Natural killer cell treated with Interleukin-12 subunit alpha and Interleukin-12 subunit beta and Interleukin-15 and Interleukin-18, amount 100 ng/mL, for 72 hours (primary cell): ENCODE measurements at regions not wholly inside any gene's neighbourhood (a gene's known extent, or its start where the extent isn't known, plus 50 kb on each side); places are given as distances from the start of the nearest gene placed in this dataset.

Source experiments
- ATAC-seq, 2 donors: fragments of 150-1000 bp; cut with Tn5 transposase in 1 of 2; sonication (Bioruptor Pico), chemical (Tn5 transposase) in 1 of 2; 2 replicates each; pipeline ENCODE4 v1.10.0; 2021
- DNase-seq: peaks from one replicate; pipeline ENCODE4 v3.0.0; 2022; ENCODE audit warnings: low spot score
- H3K27ac Mint-ChIP-seq, 2 donors: 1 replicate in 1 of 2; 2 replicates in 1 of 2; pipeline ENCODE4 v1.8.0; 2022; ENCODE audit warnings: mixed read lengths in 2 of 2, mild to moderate bottlenecking in 1 of 2, moderate library complexity in 1 of 2
- H3K27me3 Mint-ChIP-seq, 2 donors: 1 replicate in 1 of 2; 2 replicates in 1 of 2; pipeline ENCODE4 v1.8.0; 2022; ENCODE audit warnings: mixed read lengths in 2 of 2
- H3K36me3 Mint-ChIP-seq: one replicate; pipeline ENCODE4 v1.8.0; 2022; ENCODE audit warnings: mixed read lengths
- H3K4me1 Mint-ChIP-seq, 2 donors: 1 replicate in 1 of 2; 2 replicates in 1 of 2; pipeline ENCODE4 v1.8.0; 2022; ENCODE audit warnings: low read depth in 2 of 2, mixed read lengths in 2 of 2, mild to moderate bottlenecking in 1 of 2
- H3K4me3 Mint-ChIP-seq: one replicate; pipeline ENCODE4 v1.8.0; 2022; ENCODE audit warnings: mixed read lengths
- H3K9me3 Mint-ChIP-seq: 2 replicates; pipeline ENCODE4 v1.8.0; 2022; ENCODE audit warnings: mixed read lengths

DNA sequence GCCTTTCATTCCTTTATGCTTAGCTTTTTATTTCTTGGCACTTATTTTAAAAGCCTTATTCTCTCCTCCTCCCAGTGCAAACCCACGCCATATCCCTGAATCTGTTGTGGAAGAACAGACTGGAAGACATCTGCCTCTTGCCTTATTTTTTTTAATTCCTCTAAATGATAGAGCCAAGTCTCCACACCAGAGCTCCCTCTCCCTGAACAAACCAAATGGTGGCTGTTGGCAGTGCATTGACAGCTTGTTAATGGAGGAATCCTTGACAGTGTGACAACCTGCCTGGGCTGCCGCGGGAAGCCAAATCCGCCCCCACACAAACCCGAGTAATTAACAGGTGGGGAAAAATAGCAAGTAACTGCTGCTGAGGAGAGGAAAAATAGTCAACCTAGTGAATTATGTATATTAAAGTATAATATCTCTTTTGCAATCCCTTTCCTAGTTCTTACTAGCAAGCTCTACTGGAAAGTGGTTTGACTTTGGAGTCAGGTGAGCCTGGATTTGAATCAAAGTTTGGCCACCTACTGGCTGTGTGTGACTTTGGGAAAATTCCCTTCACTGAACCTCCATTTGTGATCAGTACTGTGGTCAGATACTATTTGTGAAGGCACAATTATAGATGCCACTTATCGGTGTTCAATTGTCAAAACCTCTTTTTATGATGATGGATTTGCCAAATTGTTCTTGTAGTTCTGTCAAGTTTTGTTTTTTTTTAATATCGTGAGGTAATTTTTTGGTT, 589.6 kb downstream of the PDCD6IP start:
- Mint-ChIP-seq H3K36me3 (no peaks in the 10 kb centered on the region), H3K4me3 (no peak overlapping the region), H3K27me3 (no peaks in the 10 kb centered on the region), H3K4me1 (no peaks in the 10 kb centered on the region), H3K27ac (no peak overlapping the region), H3K9me3 (no peaks in the 10 kb centered on the region)
- DNase-seq, result no peak
- ATAC-seq, result no peak

DNA sequence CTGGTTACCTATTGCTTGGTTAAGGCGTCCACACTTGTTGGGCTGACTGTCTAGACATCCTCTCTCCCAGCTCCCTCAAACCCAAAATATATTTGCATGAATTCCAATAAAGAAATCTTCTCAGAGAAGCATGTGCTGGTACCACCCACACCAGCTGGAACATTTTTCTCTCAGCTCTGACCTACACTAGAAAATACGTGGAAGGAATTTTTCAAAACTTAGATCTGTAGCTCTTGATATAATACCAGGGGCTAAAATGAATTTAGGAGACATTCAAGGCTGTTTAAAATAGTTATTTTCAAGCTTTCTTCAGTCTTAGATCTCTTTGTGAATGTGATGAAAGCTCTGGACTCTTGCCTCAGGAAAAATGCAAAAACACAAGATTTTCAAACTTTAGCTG, 590.4 kb downstream of the PDCD6IP start:
- H3K4me3 Mint-ChIP-seq, result no peak overlapping the region
- no peaks in the 10 kb centered on the region for H3K4me1 Mint-ChIP-seq
- H3K27ac Mint-ChIP-seq, result no peak overlapping the region
- no peaks in the 10 kb centered on the region for H3K27me3 Mint-ChIP-seq
- no peak for ATAC-seq
- no peak for DNase-seq
- H3K36me3 Mint-ChIP-seq, result no peaks in the 10 kb centered on the region
- H3K9me3 Mint-ChIP-seq, result no peaks in the 10 kb centered on the region

DNA sequence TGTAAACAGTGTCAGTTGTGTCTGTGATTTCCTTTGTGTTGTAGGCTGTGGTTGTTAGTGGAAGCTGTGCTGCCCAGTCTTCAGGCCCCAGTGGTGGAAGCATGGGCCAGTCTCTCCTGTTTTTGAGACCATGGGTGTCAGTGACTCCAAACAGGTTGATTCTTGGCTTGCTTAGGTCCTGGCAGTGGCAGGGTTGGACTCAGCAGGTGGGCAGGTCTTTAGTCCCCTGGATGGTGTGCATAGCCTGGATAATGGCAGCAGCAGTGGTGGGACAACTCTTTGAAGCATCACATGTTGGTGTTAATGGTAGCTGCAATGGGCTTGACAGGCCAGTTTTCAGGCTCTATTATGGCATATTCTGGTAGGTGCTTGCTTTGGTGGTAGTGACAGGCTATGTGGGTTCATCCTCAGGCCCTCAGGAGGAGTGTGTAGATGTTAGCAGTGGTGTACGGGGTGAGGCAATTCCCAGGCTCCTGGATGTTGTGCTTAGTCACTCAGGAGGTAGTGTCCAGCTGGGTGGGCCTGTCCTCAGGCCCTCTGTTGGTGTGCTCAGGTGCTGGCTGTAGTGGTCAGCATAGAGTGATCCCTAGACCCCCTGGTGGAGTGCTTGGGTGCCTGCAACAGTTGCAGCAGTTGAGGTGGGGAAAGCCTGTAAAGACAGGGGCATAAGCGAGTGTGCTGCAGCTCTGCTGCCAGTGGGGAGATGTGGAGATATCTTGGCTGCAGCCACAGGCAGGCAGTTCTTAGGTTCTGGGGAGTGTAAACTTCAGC, 596.7 kb downstream of the PDCD6IP start:
- no peak for DNase-seq
- peaks cover 10% of the 10 kb centered on the region for H3K9me3 Mint-ChIP-seq
- no peaks in the 10 kb centered on the region for H3K4me1 Mint-ChIP-seq

DNA sequence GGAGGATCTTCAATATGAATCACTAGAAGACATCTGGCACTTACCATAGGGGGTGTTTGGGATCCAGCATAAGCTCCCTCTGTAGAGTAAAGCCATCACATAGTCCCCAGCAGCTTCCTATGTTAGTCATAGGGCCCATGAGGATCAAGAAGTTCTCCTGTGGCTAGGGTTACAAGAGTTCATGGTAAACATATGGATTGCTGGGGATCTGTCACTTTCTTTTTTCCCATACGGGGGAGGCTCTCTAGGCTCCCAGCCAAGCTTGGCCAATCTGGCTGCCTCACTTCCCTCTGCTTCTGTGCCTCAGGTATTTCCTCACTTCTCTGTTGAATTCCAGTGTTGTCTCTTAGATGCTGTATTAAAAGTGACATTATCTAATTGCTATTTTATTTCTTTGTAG, 597.9 kb downstream of the PDCD6IP start:
- ATAC-seq (no peak), DNase-seq (no peak)
- peaks cover 17% of the 10 kb centered on the region for H3K9me3 Mint-ChIP-seq
- peaks cover 4% of the 10 kb centered on the region for H3K36me3 Mint-ChIP-seq
- H3K4me3 Mint-ChIP-seq, result no peak overlapping the region
- H3K4me1 Mint-ChIP-seq, result no peaks in the 10 kb centered on the region
- no peak overlapping the region for H3K27ac Mint-ChIP-seq
- H3K27me3 Mint-ChIP-seq, result no peaks in the 10 kb centered on the region

More for the DNA sequence above, 596.7 kb downstream of the PDCD6IP start:
- Mint-ChIP-seq H3K4me3 (no peak overlapping the region), H3K27me3 (no peaks in the 10 kb centered on the region), H3K27ac (no peak overlapping the region), H3K36me3 (peaks cover 4% of the 10 kb centered on the region)
- no peak for ATAC-seq

DNA sequence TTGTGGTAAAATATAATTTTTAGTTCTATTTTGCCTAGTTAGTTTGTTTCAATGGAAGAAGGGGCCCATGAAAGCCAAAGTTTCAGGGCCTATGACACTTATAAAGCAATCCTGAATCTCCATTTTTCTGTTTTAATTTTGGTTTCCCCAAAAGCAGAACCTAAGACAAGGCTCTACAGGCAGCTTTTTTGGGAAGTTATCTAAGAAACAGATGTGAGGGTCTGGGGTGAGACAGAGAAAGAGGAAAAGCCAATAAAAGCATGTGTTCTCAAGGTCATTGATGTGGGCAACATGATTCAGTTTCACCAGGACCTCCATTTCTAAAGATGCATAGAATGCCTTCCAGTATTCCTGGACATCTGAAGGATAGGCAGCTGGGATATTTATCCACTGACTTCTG, 598.5 kb downstream of the PDCD6IP start:
- no peak for ATAC-seq
- H3K9me3 Mint-ChIP-seq, result peaks cover 20% of the 10 kb centered on the region
- H3K4me3 Mint-ChIP-seq, result no peak overlapping the region
- H3K4me1 Mint-ChIP-seq, result no peaks in the 10 kb centered on the region
- no peak for DNase-seq
- H3K36me3 Mint-ChIP-seq, result peaks cover 4% of the 10 kb centered on the region
- H3K27ac Mint-ChIP-seq, result no peak overlapping the region
- no peaks in the 10 kb centered on the region for H3K27me3 Mint-ChIP-seq

DNA sequence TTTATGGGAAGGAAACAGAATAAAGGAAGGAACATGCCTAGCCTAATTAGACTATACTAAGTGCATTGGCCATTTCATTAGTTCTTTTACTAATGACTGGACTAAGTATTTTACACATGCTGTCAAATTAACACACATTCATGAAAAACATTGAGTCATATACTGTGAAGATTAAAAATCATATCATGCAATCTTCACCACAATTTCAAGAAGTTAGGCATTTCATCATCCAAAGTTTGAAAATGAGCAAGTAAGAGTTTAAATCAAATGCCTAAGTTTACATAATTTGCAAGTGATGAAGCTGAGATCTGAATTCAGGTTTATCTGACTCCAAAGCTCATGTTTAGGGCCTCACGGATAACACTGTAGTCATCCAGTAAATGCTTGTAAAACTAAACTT, 601.0 kb downstream of the PDCD6IP start:
- Mint-ChIP-seq H3K4me1 (no peaks in the 10 kb centered on the region), H3K9me3 (peaks cover 20% of the 10 kb centered on the region), H3K27ac (no peak overlapping the region), H3K36me3 (peaks cover 3% of the 10 kb centered on the region), H3K27me3 (no peaks in the 10 kb centered on the region), H3K4me3 (no peak overlapping the region)
- no peak for ATAC-seq
- DNase-seq, result no peak

DNA sequence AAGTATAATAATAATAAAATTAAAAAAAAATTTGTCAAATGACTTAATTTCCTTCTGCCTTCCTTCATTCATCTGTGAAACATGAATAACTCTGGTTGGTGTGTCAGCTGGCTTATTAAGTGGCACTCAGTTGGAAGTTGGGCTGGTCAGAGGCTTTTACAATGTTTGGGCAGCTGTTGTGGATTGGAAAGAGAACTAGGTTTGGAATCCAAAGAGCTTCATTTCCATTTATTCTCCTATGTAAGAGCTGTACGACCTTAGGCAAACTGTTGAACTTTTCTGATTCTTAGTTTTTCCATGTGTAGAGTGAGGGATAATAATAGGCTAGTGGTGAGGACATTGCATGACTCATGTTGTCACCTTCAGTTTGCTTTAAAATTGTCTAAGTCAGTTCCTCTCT, 606.7 kb downstream of the PDCD6IP start:
- no peaks in the 10 kb centered on the region for H3K27me3 Mint-ChIP-seq
- H3K36me3 Mint-ChIP-seq, result no peaks in the 10 kb centered on the region
- ATAC-seq, result no peak
- no peak overlapping the region for H3K4me3 Mint-ChIP-seq
- no peak overlapping the region for H3K27ac Mint-ChIP-seq
- DNase-seq, result no peak
- H3K9me3 Mint-ChIP-seq, result peaks cover 10% of the 10 kb centered on the region
- no peaks in the 10 kb centered on the region for H3K4me1 Mint-ChIP-seq

DNA sequence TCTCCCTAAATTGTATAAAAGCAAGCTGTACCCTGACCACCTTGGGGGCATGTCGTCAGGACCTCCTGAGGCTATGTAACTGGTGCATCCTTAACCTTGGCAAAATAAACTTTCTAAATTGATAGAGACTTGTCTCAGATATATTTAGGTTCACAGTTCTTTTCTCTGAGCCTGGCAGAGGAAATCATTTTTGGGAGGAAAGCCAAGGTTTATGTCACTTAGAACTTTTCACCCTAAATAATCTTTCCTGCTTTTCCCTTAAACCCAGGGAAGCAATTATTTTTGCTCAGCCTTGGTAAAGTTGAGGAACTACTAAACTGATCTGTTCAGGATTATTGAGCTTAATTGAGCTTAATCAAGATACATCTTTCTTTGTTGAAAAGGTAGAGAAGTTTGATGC, 608.9 kb downstream of the PDCD6IP start:
- ATAC-seq (no peak), DNase-seq (no peak)
- H3K27ac Mint-ChIP-seq, result no peak overlapping the region
- H3K4me1 Mint-ChIP-seq, result no peaks in the 10 kb centered on the region
- no peak overlapping the region for H3K4me3 Mint-ChIP-seq
- no peaks in the 10 kb centered on the region for H3K36me3 Mint-ChIP-seq
- H3K27me3 Mint-ChIP-seq, result no peaks in the 10 kb centered on the region
- peaks cover under 1% of the 10 kb centered on the region for H3K9me3 Mint-ChIP-seq

DNA sequence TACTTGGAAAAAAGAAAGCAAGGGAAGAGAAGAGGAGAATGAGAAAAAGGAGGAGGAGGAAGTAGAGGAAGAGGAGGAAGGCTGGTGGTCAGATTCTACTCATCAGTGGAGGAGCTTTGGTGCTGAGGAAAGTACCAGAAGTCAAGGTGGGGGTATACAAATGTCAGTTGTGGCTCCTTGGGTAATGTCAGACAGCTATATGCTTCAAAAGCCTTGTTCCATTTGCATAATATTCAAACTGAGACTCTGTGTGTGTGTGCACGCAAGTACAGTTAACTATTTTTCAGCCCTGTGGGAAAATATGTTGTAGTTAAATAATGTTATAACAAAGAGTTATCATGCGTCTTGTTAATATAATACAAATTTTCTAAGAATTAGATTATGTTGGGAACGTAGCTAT, 609.7 kb downstream of the PDCD6IP start:
- Mint-ChIP-seq H3K4me3 (no peak overlapping the region), H3K27me3 (no peaks in the 10 kb centered on the region)
- no peak for ATAC-seq

DNA sequence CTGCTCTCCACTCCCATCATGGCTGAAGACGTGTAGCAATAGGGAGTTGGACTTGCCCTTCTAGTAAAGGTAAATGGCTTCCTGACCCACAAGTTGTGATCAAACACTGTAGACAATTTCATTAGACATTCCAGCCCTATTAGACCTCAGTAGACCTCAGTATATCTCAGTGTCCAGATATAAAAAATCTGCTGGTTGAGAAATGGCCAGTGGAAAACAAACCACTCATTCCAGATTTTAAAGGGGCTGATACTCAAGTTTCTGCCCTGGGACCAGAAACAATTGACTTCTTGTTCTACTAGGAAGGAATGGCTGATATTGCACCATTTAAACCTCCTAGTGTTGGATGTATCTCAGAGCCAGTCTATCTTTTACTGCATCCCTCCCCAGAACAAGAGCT, 613.2 kb downstream of the PDCD6IP start:
- Mint-ChIP-seq H3K27ac (no peak overlapping the region), H3K4me1 (no peaks in the 10 kb centered on the region), H3K4me3 (no peak overlapping the region), H3K27me3 (no peaks in the 10 kb centered on the region), H3K36me3 (no peaks in the 10 kb centered on the region), H3K9me3 (peaks cover 3% of the 10 kb centered on the region)
- DNase-seq (no peak), ATAC-seq (no peak)

More for the DNA sequence above, 609.7 kb downstream of the PDCD6IP start:
- Mint-ChIP-seq H3K4me1 (no peaks in the 10 kb centered on the region), H3K9me3 (peaks cover 3% of the 10 kb centered on the region), H3K27ac (no peak overlapping the region), H3K36me3 (no peaks in the 10 kb centered on the region)
- no peak for DNase-seq

DNA sequence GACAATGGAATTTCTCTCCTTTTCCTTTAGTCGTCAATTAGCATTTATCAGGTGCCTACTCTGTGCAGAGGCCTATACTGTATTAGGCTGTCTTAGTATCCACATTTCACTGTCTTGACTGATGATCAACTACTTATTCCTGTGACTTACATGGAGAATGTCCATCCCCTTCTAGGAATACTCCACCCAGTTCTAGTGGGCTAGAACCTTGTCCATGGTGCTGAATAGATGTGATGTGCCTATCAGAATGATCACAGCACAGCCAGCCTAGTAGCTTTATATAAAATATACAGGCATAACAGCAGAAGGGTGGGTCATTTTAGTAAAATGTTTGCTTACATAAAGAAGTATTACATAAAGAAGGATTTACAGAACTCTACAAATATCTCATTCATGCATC, 621.4 kb downstream of the PDCD6IP start:
- Mint-ChIP-seq H3K36me3 (no peaks in the 10 kb centered on the region), H3K4me3 (no peak overlapping the region), H3K9me3 (peaks cover 17% of the 10 kb centered on the region), H3K27me3 (no peaks in the 10 kb centered on the region), H3K4me1 (no peaks in the 10 kb centered on the region), H3K27ac (no peak overlapping the region)
- ATAC-seq (no peak), DNase-seq (no peak)

DNA sequence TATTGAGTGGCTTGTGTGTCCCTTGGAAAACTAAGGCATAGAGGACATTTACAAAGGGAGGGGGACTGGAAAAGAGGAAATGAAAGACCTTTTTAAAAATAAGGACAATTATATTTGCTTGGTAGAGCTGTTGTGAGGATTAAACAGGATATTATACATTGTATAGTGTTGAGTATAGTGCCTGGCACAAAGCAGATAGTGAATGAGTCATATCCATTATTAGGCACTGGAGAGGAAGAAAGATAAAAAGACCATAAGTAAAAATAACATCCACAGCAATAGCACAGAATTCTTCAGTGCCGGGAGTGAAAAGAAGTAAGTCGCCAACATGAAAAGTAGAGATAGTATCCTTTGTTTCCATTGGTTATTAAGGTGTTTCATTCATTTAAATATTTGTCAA, 623.3 kb downstream of the PDCD6IP start:
- DNase-seq, result no peak

DNA sequence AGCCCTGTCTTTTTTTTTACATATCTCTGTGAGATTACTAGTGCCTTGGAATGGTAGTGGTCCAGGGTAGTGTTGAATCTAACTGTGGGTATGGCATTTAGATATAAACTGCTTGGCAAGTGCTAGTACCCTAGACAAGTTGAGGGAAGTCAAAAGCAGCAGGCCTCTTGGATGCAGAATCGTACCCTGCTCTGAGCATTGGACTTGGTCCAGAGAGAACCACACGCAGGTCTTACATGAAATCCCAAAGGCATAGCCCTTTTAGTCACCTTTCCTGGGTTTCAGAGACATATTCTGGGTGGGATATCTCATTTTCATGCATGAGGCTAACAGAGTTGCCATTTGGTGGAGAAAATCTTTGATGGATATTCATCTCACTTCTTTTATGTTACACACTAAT, 641.4 kb downstream of the PDCD6IP start:
- no peaks in the 10 kb centered on the region for H3K27me3 Mint-ChIP-seq
- ATAC-seq, result no peak
- H3K9me3 Mint-ChIP-seq, result peaks cover 15% of the 10 kb centered on the region
- DNase-seq, result no peak
- H3K4me1 Mint-ChIP-seq, result no peaks in the 10 kb centered on the region
- no peaks in the 10 kb centered on the region for H3K36me3 Mint-ChIP-seq
- H3K4me3 Mint-ChIP-seq, result no peak overlapping the region
- no peak overlapping the region for H3K27ac Mint-ChIP-seq

More for the DNA sequence above, 623.3 kb downstream of the PDCD6IP start:
- no peak overlapping the region for H3K27ac Mint-ChIP-seq
- H3K4me3 Mint-ChIP-seq, result no peak overlapping the region
- no peaks in the 10 kb centered on the region for H3K36me3 Mint-ChIP-seq
- no peaks in the 10 kb centered on the region for H3K27me3 Mint-ChIP-seq
- no peaks in the 10 kb centered on the region for H3K4me1 Mint-ChIP-seq
- no peak for ATAC-seq
- H3K9me3 Mint-ChIP-seq, result peaks cover 21% of the 10 kb centered on the region

DNA sequence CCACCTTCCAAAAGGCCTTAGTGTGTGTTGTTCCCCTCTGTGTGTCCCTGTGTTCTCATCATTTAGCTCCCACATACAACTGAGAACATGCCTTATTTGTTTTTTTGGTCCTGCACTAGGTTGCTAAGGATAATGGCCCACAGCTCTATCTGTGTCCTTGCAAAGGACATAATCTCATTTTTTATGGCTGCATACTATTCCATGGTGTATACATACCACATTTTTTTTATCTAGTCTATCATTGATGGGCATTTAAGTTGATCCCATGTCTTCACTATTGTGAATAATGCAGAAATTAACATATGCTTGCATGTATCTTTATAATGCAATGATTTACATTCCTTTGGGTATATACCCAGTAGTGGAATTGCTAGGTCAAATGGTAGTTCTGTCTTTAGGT, 645.7 kb downstream of the PDCD6IP start:
- Mint-ChIP-seq H3K36me3 (peaks cover 10% of the 10 kb centered on the region), H3K9me3 (peaks cover 30% of the 10 kb centered on the region), H3K27me3 (no peaks in the 10 kb centered on the region), H3K4me1 (no peaks in the 10 kb centered on the region), H3K27ac (no peak overlapping the region), H3K4me3 (no peak overlapping the region)
- no peak for ATAC-seq
- DNase-seq, result no peak
